ENCODE measurements at regions not wholly inside any gene's neighbourhood (a gene's known extent, or its start where the extent isn't known, plus 50 kb on each side); places are given as distances from the start of the nearest gene placed in this dataset.

DNA sequence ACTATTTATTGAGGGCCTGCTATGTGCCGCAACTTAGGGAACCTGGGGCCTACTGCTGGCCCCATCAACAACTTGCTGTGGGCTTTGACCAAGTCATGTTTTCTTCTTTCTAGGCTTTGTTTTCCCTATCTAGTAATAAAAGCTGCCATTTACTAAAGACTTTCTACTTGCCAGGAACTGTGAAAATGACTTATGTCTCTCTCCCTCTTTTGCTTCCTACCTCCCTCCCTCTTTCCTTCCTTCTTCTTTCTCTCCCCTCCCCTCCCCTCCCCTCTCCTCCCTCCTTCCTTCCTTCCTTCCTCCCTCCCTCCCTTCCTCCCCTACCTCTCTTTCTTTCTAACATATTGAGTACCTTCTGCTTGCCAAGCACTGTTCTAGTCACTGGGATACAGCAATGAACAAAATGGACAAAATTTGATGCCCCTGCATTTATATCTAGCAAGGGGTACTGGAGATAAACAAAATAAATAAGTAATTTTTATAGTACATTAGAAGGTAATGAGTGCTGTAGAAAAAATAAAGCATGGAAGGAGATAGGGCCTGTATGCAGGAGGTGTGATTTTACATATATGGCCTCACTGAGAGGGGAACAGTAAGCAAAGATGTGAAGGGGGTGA lies 170.3 kb upstream of the USP24 start:
- 100% methylated on average over 1 of the region's 1 CpG for WGBS
- Histone ChIP-seq H2BK5ac (ENCODE audit: low read depth, low read length, poor library complexity, severe bottlenecking) (no peak overlapping the region), H2BK12ac (ENCODE audit: low read length in 2 of 2) (no peak overlapping the region), H3K79me1 (replicated peaks; ENCODE audit: low read length, poor library complexity, severe bottlenecking) (no peaks in the 10 kb centered on the region), H4K8ac (ENCODE audit: low read length) (no peak overlapping the region), H3K36me3 (ENCODE audit: control insufficient read depth in 1 of 2, insufficient read depth in 2 of 2, low read depth in 1 of 2, low read length in 2 of 2) (no peaks in the 10 kb centered on the region), H3K14ac (ENCODE audit: low read length in 2 of 2) (no peak overlapping the region), H3K4me1 (ENCODE audit: control insufficient read depth, insufficient read depth, low read depth, low read length) (peaks cover 3% of the 10 kb centered on the region), H3K27ac (ENCODE audit: low read length, poor library complexity, severe bottlenecking) (no peak overlapping the region), H3K27me3 (ENCODE audit: control insufficient read depth in 1 of 2, insufficient read depth in 1 of 2, low read length in 2 of 2) (no peaks in the 10 kb centered on the region), H2BK120ac (ENCODE audit: low read depth, low read length) (no peak overlapping the region), H3K9ac (ENCODE audit: low read length) (no peak overlapping the region), H4K91ac (ENCODE audit: low read length) (no peak overlapping the region), H3K4ac (ENCODE audit: low read depth in 1 of 2, low read length in 2 of 2) (no peak overlapping the region), H3K23ac (ENCODE audit: low read length in 2 of 2) (no peak overlapping the region), H3K9me3 (ENCODE audit: control insufficient read depth, low read length) (peaks cover 23% of the 10 kb centered on the region), H3K4me3 (ENCODE audit: insufficient read depth in 1 of 2, low read depth in 1 of 2, low read length in 2 of 2) (no peak overlapping the region), H2AFZ (ENCODE audit: low read depth, low read length) (no peak overlapping the region), H2BK15ac (ENCODE audit: low read depth, poor library complexity, severe bottlenecking) (no peak overlapping the region), H3K4me2 (ENCODE audit: low read length, poor library complexity, severe bottlenecking) (no peak overlapping the region), H2AK5ac (ENCODE audit: low read length, severe bottlenecking) (no peak overlapping the region), H3K18ac (ENCODE audit: low read depth in 1 of 2, low read length in 2 of 2) (no peak overlapping the region)
- DNase-seq = no peak

DNA sequence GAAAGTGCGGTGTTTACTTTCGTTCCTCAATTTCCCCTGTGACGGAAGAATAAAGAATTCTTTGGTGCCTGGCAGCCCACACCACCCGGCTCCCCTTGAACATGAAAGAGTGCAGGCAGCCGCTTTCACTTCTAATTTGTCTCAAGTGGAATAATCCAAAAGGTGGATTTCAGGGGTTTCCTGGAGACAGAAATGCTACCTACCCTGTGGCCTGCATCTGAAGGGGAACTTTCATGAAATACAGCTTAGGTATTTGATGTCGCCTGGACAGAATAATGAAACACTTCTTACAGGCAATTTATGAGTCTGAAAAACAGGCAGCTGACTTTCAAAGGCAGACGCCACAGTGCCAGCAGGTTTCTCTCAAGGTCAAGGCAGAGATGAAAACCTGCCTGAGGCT lies 169.5 kb upstream of the USP24 start:
- no peak overlapping the region for H2BK120ac ChIP-seq (ENCODE audit: low read depth, low read length)
- no peak overlapping the region for H4K8ac ChIP-seq (ENCODE audit: low read length)
- H2AK5ac ChIP-seq (ENCODE audit: low read length, severe bottlenecking) = no peak overlapping the region
- H3K4me1 ChIP-seq (ENCODE audit: control insufficient read depth, insufficient read depth, low read depth, low read length) = peaks cover 3% of the 10 kb centered on the region
- H2BK15ac ChIP-seq (ENCODE audit: low read depth, poor library complexity, severe bottlenecking) = no peak overlapping the region
- no peak overlapping the region for H3K4me2 ChIP-seq (ENCODE audit: low read length, poor library complexity, severe bottlenecking)
- H3K36me3 ChIP-seq (ENCODE audit: control insufficient read depth in 1 of 2, insufficient read depth in 2 of 2, low read depth in 1 of 2, low read length in 2 of 2) = no peaks in the 10 kb centered on the region
- H3K4me3 ChIP-seq (ENCODE audit: insufficient read depth in 1 of 2, low read depth in 1 of 2, low read length in 2 of 2) = no peak overlapping the region
- no peak overlapping the region for H2AFZ ChIP-seq (ENCODE audit: low read depth, low read length)
- H3K27me3 ChIP-seq (ENCODE audit: control insufficient read depth in 1 of 2, insufficient read depth in 1 of 2, low read length in 2 of 2) = no peaks in the 10 kb centered on the region
- H3K14ac ChIP-seq (ENCODE audit: low read length in 2 of 2) = no peak overlapping the region
- H3K18ac ChIP-seq (ENCODE audit: low read depth in 1 of 2, low read length in 2 of 2) = no peak overlapping the region
- H3K4ac ChIP-seq (ENCODE audit: low read depth in 1 of 2, low read length in 2 of 2) = no peak overlapping the region
- H4K91ac ChIP-seq (ENCODE audit: low read length) = no peak overlapping the region
- no peak overlapping the region for H3K27ac ChIP-seq (ENCODE audit: low read length, poor library complexity, severe bottlenecking)
- no peak for DNase-seq
- no peak overlapping the region for H3K23ac ChIP-seq (ENCODE audit: low read length in 2 of 2)
- H2BK5ac ChIP-seq (ENCODE audit: low read depth, low read length, poor library complexity, severe bottlenecking) = no peak overlapping the region
- no peak overlapping the region for H2BK12ac ChIP-seq (ENCODE audit: low read length in 2 of 2)
- 92% methylated on average over 7 of the region's 7 CpGs for WGBS
- H3K9me3 ChIP-seq (ENCODE audit: control insufficient read depth, low read length) = peaks cover 14% of the 10 kb centered on the region
- no peak overlapping the region for H3K9ac ChIP-seq (ENCODE audit: low read length)
- no peaks in the 10 kb centered on the region for H3K79me1 ChIP-seq (replicated peaks; ENCODE audit: low read length, poor library complexity, severe bottlenecking)

DNA sequence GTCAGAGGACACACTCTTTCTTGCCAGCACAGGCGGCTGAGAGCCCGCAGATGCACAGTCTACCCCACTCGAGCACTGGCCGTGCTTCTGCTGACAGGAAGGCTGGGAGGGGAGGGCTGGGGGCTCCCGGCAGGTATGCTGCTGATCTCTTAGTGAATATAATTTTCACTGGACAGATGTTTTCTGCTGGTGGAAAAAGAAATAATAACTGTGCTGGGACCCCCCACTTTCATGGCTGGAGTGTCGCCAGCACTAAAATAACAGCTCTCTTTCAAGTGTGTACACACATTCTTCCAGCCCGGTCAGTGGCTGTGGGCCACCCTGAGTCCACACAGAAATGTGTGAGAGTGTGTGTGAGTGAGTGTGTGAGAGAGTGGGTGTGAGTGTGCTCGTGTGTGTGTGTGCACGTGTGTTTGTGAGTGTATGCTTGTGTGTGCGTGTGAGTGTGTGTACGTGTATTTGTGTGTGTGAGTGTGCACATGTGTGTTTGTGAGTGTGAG lies 167.7 kb upstream of the USP24 start:
- no peak overlapping the region for H2AFZ ChIP-seq (ENCODE audit: low read depth, low read length)
- WGBS = 85% methylated on average over 11 of the region's 11 CpGs
- H3K36me3 ChIP-seq (ENCODE audit: control insufficient read depth in 1 of 2, insufficient read depth in 2 of 2, low read depth in 1 of 2, low read length in 2 of 2) = no peaks in the 10 kb centered on the region
- H3K27ac ChIP-seq (ENCODE audit: low read length, poor library complexity, severe bottlenecking) = no peak overlapping the region
- H3K4me3 ChIP-seq (ENCODE audit: insufficient read depth in 1 of 2, low read depth in 1 of 2, low read length in 2 of 2) = no peak overlapping the region
- no peak overlapping the region for H2AK5ac ChIP-seq (ENCODE audit: low read length, severe bottlenecking)
- no peaks in the 10 kb centered on the region for H3K79me1 ChIP-seq (replicated peaks; ENCODE audit: low read length, poor library complexity, severe bottlenecking)
- no peak overlapping the region for H3K18ac ChIP-seq (ENCODE audit: low read depth in 1 of 2, low read length in 2 of 2)
- peaks cover 3% of the 10 kb centered on the region for H3K4me1 ChIP-seq (ENCODE audit: control insufficient read depth, insufficient read depth, low read depth, low read length)
- no peak for DNase-seq
- no peak overlapping the region for H2BK15ac ChIP-seq (ENCODE audit: low read depth, poor library complexity, severe bottlenecking)
- H3K9ac ChIP-seq (ENCODE audit: low read length) = no peak overlapping the region
- H3K14ac ChIP-seq (ENCODE audit: low read length in 2 of 2) = peak overlapping the region in 1 of 2 experiments; percentile 5
- peaks cover 4% of the 10 kb centered on the region for H3K9me3 ChIP-seq (ENCODE audit: control insufficient read depth, low read length)
- H4K8ac ChIP-seq (ENCODE audit: low read length) = no peak overlapping the region
- H3K4me2 ChIP-seq (ENCODE audit: low read length, poor library complexity, severe bottlenecking) = no peak overlapping the region
- peak overlapping the region; percentile 67 for H4K91ac ChIP-seq (ENCODE audit: low read length)
- no peaks in the 10 kb centered on the region for H3K27me3 ChIP-seq (ENCODE audit: control insufficient read depth in 1 of 2, insufficient read depth in 1 of 2, low read length in 2 of 2)
- peak overlapping the region in 1 of 2 experiments; percentile 67 for H2BK12ac ChIP-seq (ENCODE audit: low read length in 2 of 2)
- no peak overlapping the region for H3K4ac ChIP-seq (ENCODE audit: low read depth in 1 of 2, low read length in 2 of 2)
- H2BK5ac ChIP-seq (ENCODE audit: low read depth, low read length, poor library complexity, severe bottlenecking) = no peak overlapping the region
- H2BK120ac ChIP-seq (ENCODE audit: low read depth, low read length) = no peak overlapping the region
- H3K23ac ChIP-seq (ENCODE audit: low read length in 2 of 2) = no peak overlapping the region

DNA sequence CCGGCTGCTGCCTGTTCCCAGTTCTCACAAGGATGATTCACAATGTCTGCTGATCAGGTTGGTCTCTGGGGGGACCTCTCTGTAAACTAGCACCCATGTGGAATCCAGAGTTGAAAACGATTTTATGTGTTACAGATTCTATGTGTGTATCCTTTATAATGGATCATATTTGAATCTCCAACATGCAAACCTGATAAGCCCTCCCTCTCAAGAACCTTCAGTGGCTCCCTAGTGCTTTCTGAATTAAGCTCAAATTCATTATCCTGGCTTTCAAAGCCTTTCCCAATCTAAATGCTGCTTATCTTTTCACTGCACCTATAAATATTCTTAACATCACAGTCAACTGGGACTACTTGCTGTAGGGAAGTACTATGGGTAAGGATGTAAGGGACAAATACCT lies 166.8 kb upstream of the USP24 start:
- Histone ChIP-seq H2BK120ac (ENCODE audit: low read depth, low read length) (no peak overlapping the region), H3K9ac (ENCODE audit: low read length) (no peak overlapping the region), H4K8ac (ENCODE audit: low read length) (no peak overlapping the region), H3K4me2 (ENCODE audit: low read length, poor library complexity, severe bottlenecking) (no peak overlapping the region), H2BK12ac (ENCODE audit: low read length in 2 of 2) (no peak overlapping the region), H3K4me1 (ENCODE audit: control insufficient read depth, insufficient read depth, low read depth, low read length) (peaks cover 3% of the 10 kb centered on the region), H3K9me3 (ENCODE audit: control insufficient read depth, low read length) (peaks cover under 1% of the 10 kb centered on the region), H3K23ac (ENCODE audit: low read length in 2 of 2) (no peak overlapping the region), H3K18ac (ENCODE audit: low read depth in 1 of 2, low read length in 2 of 2) (no peak overlapping the region), H3K79me1 (replicated peaks; ENCODE audit: low read length, poor library complexity, severe bottlenecking) (no peaks in the 10 kb centered on the region), H4K91ac (ENCODE audit: low read length) (no peak overlapping the region), H2BK15ac (ENCODE audit: low read depth, poor library complexity, severe bottlenecking) (peak overlapping the region; percentile 20), H3K36me3 (ENCODE audit: control insufficient read depth in 1 of 2, insufficient read depth in 2 of 2, low read depth in 1 of 2, low read length in 2 of 2) (no peaks in the 10 kb centered on the region), H3K4ac (ENCODE audit: low read depth in 1 of 2, low read length in 2 of 2) (no peak overlapping the region), H2BK5ac (ENCODE audit: low read depth, low read length, poor library complexity, severe bottlenecking) (no peak overlapping the region), H3K27ac (ENCODE audit: low read length, poor library complexity, severe bottlenecking) (no peak overlapping the region), H2AK5ac (ENCODE audit: low read length, severe bottlenecking) (no peak overlapping the region), H3K14ac (ENCODE audit: low read length in 2 of 2) (no peak overlapping the region), H2AFZ (ENCODE audit: low read depth, low read length) (no peak overlapping the region), H3K27me3 (ENCODE audit: control insufficient read depth in 1 of 2, insufficient read depth in 1 of 2, low read length in 2 of 2) (no peaks in the 10 kb centered on the region), H3K4me3 (ENCODE audit: insufficient read depth in 1 of 2, low read depth in 1 of 2, low read length in 2 of 2) (no peak overlapping the region)
- WGBS = 100% methylated on average over 1 of the region's 2 CpGs
- DNase-seq = no peak
